ENCODE measurements at regions not wholly inside any gene's neighbourhood (a gene's known extent, or its start where the extent isn't known, plus 50 kb on each side); places are given as distances from the start of the nearest gene placed in this dataset.
A peak's percentile ranks its signal among the peaks of the same experiment; 100 is the strongest.

- Histone ChIP-seq H3K4me3 (ENCODE audit: low read depth, low read length) (no peak overlapping the region), H3K27ac (no peak overlapping the region), H3K27me3 (replicated peaks) (no peaks in the 10 kb centered on the region), H3K36me3 (replicated peaks) (no peaks in the 10 kb centered on the region)
- in situ Hi-C loops (cut with HindIII; ENCODE audit: low pct_ligation_motif_present, low sequenced_read_pairs), result no loop called here
- DNase-seq, result no peak
- TF ChIP-seq CTCF (IDR thresholded peaks at IDR 0.05; ENCODE audit: low read depth, low read length, missing control alignments), result no peak
Observed at GRCh38 chr3:88775026-88775690, 332.3 kb upstream of the EPHA3 start.

- in situ Hi-C loops (cut with HindIII; ENCODE audit: low pct_ligation_motif_present, low sequenced_read_pairs), result no loop called here
- TF ChIP-seq CTCF (IDR thresholded peaks at IDR 0.05; ENCODE audit: low read depth, low read length, missing control alignments), result no peak
- Histone ChIP-seq H3K36me3 (replicated peaks) (no peaks in the 10 kb centered on the region), H3K4me3 (ENCODE audit: low read depth, low read length) (no peak overlapping the region), H3K27me3 (replicated peaks) (no peaks in the 10 kb centered on the region), H3K27ac (no peak overlapping the region)
- DNase-seq, result no peak
Observed at GRCh38 chr3:88779482-88779881, 327.9 kb upstream of the EPHA3 start.

GRCh38 chr3:88784925-88785324, 322.5 kb upstream of the EPHA3 start:
- Histone ChIP-seq H3K36me3 (replicated peaks) (no peaks in the 10 kb centered on the region), H3K27ac (no peak overlapping the region), H3K4me3 (ENCODE audit: low read depth, low read length) (no peak overlapping the region), H3K27me3 (replicated peaks) (no peaks in the 10 kb centered on the region)
- DNase-seq, result no peak
- no peak for TF ChIP-seq CTCF (IDR thresholded peaks at IDR 0.05; ENCODE audit: low read depth, low read length, missing control alignments)
- in situ Hi-C loops (cut with HindIII; ENCODE audit: low pct_ligation_motif_present, low sequenced_read_pairs), result no loop called here

GRCh38 chr3:88785841-88786240, 321.6 kb upstream of the EPHA3 start:
- no peaks in the 10 kb centered on the region for H3K27me3 ChIP-seq (replicated peaks)
- in situ Hi-C loops (cut with HindIII; ENCODE audit: low pct_ligation_motif_present, low sequenced_read_pairs), result no loop called here
- no peak overlapping the region for H3K4me3 ChIP-seq (ENCODE audit: low read depth, low read length)
- no peak for TF ChIP-seq CTCF (IDR thresholded peaks at IDR 0.05; ENCODE audit: low read depth, low read length, missing control alignments)
- no peak overlapping the region for H3K27ac ChIP-seq
- no peaks in the 10 kb centered on the region for H3K36me3 ChIP-seq (replicated peaks)
- no peak for DNase-seq

DNA sequence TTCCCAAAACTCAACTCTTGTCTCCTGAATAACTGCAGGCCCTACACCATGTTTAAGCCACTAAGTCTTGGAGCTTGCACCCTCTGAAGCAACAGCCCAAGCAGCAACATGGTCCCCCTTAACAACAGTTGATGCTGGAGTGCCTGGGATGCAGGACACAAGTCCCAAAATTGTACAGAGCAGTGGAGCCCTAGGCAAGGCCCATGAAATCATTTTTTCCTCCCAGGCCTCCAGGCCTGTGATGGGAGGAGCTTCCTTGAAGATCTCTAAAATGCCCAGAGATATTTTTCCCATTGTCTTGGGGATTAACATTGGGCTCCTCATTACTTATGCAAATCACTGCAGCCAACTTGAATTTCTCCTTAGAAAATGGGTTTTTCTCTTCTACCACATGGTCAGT, 311.9 kb upstream of the EPHA3 start:
- Histone ChIP-seq H3K4me3 (ENCODE audit: low read depth, low read length) (no peak overlapping the region), H3K36me3 (replicated peaks) (no peaks in the 10 kb centered on the region), H3K27ac (no peak overlapping the region), H3K27me3 (replicated peaks) (no peaks in the 10 kb centered on the region)
- DNase-seq, result no peak
- in situ Hi-C loops (cut with HindIII; ENCODE audit: low pct_ligation_motif_present, low sequenced_read_pairs), result no loop called here
- no peak for TF ChIP-seq CTCF (IDR thresholded peaks at IDR 0.05; ENCODE audit: low read depth, low read length, missing control alignments)

GRCh38 chr3:88807491-88808105, 299.8 kb upstream of the EPHA3 start:
- no peak for TF ChIP-seq CTCF (IDR thresholded peaks at IDR 0.05; ENCODE audit: low read depth, low read length, missing control alignments)
- H3K27ac ChIP-seq, result peak overlapping the region; percentile 64
- in situ Hi-C loops (cut with HindIII; ENCODE audit: low pct_ligation_motif_present, low sequenced_read_pairs), result no loop called here
- H3K4me3 ChIP-seq (ENCODE audit: low read depth, low read length), result no peak overlapping the region
- no peaks in the 10 kb centered on the region for H3K27me3 ChIP-seq (replicated peaks)
- DNase-seq, result peak; percentile 72
- H3K36me3 ChIP-seq (replicated peaks), result no peaks in the 10 kb centered on the region

Measured in brain microvascular endothelial cell (primary cell).